CD14-positive monocyte (primary cell): ENCODE measurements at regions not wholly inside any gene's neighbourhood (a gene's known extent, or its start where the extent isn't known, plus 50 kb on each side); places are given as distances from the start of the nearest gene placed in this dataset.
"Not testable (repeated sequence)": the region's sequence is repeated elsewhere in the genome, so short reads cannot be mapped to it uniquely, and the experiment has no call there.

ENCODE experiments used
- DNase-seq, 3 donors: peaks; one replicate each; pipeline ENCODE4 v3.0.0-alpha.2; 2011 to 2022
- H2AFZ ChIP-seq: 2 replicates; pipeline ENCODE4 v1.6.0; 2012; ENCODE audit warnings: mild to moderate bottlenecking, low read depth, low read length, inconsistent platforms; ENCODE audit not compliant: insufficient read depth, poor library complexity, severe bottlenecking
- H3K27ac ChIP-seq, 2 donors: 1 replicate in 1 of 2; 2 replicates in 1 of 2; pipeline ENCODE4 v1.5.1; 2012 to 2013; ENCODE audit warnings: low read length in 2 of 2, control low read depth in 1 of 2, inconsistent platforms in 1 of 2, low read depth in 1 of 2, mild to moderate bottlenecking in 1 of 2
- H3K27me3 ChIP-seq, 2 donors: one replicate each; pipeline versions ENCODE4 v1.6.0 to v1.6.1; 2011 to 2013; ENCODE audit warnings: low read length in 2 of 2; ENCODE audit not compliant: control insufficient read depth in 2 of 2, insufficient read depth in 2 of 2
- H3K36me3 ChIP-seq, 2 donors: replicated peaks in 1 of 2; 1 replicate in 1 of 2; 2 replicates in 1 of 2; pipeline versions ENCODE4 v1.5.1 to v1.6.1; 2012 to 2013; ENCODE audit warnings: low read length in 2 of 2, control low read depth in 1 of 2, inconsistent platforms in 1 of 2, mild to moderate bottlenecking in 1 of 2; ENCODE audit not compliant: insufficient read depth in 2 of 2, control insufficient read depth in 1 of 2
- H3K4me1 ChIP-seq, 2 donors: 1 replicate in 1 of 2; 2 replicates in 1 of 2; pipeline versions ENCODE4 v1.5.1 to v1.6.1; 2012 to 2013; ENCODE audit warnings: low read length in 2 of 2, control low read depth in 1 of 2, inconsistent platforms in 1 of 2, mild to moderate bottlenecking in 1 of 2, moderate library complexity in 1 of 2; ENCODE audit not compliant: insufficient read depth in 2 of 2, control insufficient read depth in 1 of 2
- H3K4me2 ChIP-seq: replicated peaks from 2 replicates; pipeline ENCODE3; 2012; ENCODE audit warnings: low read length, moderate library complexity, mild to moderate bottlenecking; ENCODE audit not compliant: poor library complexity, severe bottlenecking; ENCODE audit errors: extremely low read depth
- H3K4me3 ChIP-seq, 3 experiments: fragments of 200-600 bp in 1 of 3; sonication (generic) in 1 of 3; replicated peaks in 1 of 3; 1 replicate in 2 of 3; 2 replicates in 1 of 3; pipeline ENCODE4 v1.5.1; 2011 to 2013; ENCODE audit warnings: low read length in 3 of 3, mild to moderate bottlenecking in 3 of 3, control low read depth in 2 of 3, low read depth in 2 of 3, inconsistent platforms in 1 of 3, moderate library complexity in 1 of 3
- H3K79me2 ChIP-seq: 2 replicates; pipeline ENCODE4 v1.6.0; 2012; ENCODE audit warnings: mild to moderate bottlenecking, control low read depth, inconsistent platforms, low read length, moderate library complexity; ENCODE audit not compliant: insufficient read depth
- H3K9ac ChIP-seq: 2 replicates; pipeline ENCODE4 v1.6.0; 2017; ENCODE audit warnings: low read length, mild to moderate bottlenecking; ENCODE audit not compliant: insufficient read depth, poor library complexity, severe bottlenecking
- H3K9me3 ChIP-seq, 2 donors: replicated peaks in 1 of 2; 1 replicate in 1 of 2; 2 replicates in 1 of 2; pipeline versions ENCODE4 v1.5.1 to v1.6.1; 2012 to 2013; ENCODE audit warnings: low read length in 2 of 2, control low read depth in 1 of 2; ENCODE audit not compliant: control insufficient read depth in 1 of 2, insufficient read depth in 1 of 2
- H4K20me1 ChIP-seq: 2 replicates; pipeline ENCODE4 v1.6.0; 2012; ENCODE audit warnings: mild to moderate bottlenecking, low read length, control low read depth, moderate library complexity; ENCODE audit not compliant: insufficient read depth
- H3K27ac Mint-ChIP-seq, 7 donors: one replicate each; pipeline ENCODE4 v1.8.0; 2020; ENCODE audit warnings: mild to moderate bottlenecking in 7 of 7, mixed read lengths in 7 of 7, moderate library complexity in 6 of 7, inconsistent platforms in 2 of 7
- H3K27me3 Mint-ChIP-seq, 3 donors: one replicate each; pipeline ENCODE4 v1.8.0; 2021 to 2022; ENCODE audit warnings: low read depth in 3 of 3, mild to moderate bottlenecking in 3 of 3, mixed read lengths in 3 of 3, moderate library complexity in 3 of 3, inconsistent platforms in 1 of 3
- H3K36me3 Mint-ChIP-seq, 2 donors: one replicate each; pipeline ENCODE4 v1.8.0; 2020; ENCODE audit warnings: mixed read lengths in 2 of 2, inconsistent platforms in 1 of 2, mild to moderate bottlenecking in 1 of 2
- H3K4me1 Mint-ChIP-seq: one replicate; pipeline ENCODE4 v1.8.0; 2020; ENCODE audit warnings: mild to moderate bottlenecking, mixed read lengths
- H3K4me3 Mint-ChIP-seq, 2 donors: one replicate each; pipeline ENCODE4 v1.8.0; 2020; ENCODE audit warnings: mild to moderate bottlenecking in 2 of 2, mixed read lengths in 2 of 2, moderate library complexity in 1 of 2
- H3K9me3 Mint-ChIP-seq, 7 donors: one replicate each; pipeline ENCODE4 v1.8.0; 2020 to 2022; ENCODE audit warnings: mixed read lengths in 7 of 7, mild to moderate bottlenecking in 6 of 7, moderate library complexity in 6 of 7, inconsistent platforms in 2 of 7
- WGBS: methylation state at CpG from one replicate; pipeline ENCODE4 v1.1.5; 2013; ENCODE audit warnings: missing lambda C conversion rate; ENCODE audit not compliant: insufficient coverage; 5-methylcytosine and 5-hydroxymethylcytosine counted together
- intact Hi-C, 2 donors: fragments of 100-400 bp; cut with micrococcal nuclease; formaldehyde crosslinking; loops; one replicate each; pipeline versions ENCODE4 v1.15.0 to v1.15.1; 2023

- intact Hi-C loops, H3K36me3 Mint-ChIP-seq, DNase-seq: not testable (repeated sequence)
Measured at GRCh38 chr2:87295135-87295534, 273.5 kb upstream of the PLGLB1 start.

DNA sequence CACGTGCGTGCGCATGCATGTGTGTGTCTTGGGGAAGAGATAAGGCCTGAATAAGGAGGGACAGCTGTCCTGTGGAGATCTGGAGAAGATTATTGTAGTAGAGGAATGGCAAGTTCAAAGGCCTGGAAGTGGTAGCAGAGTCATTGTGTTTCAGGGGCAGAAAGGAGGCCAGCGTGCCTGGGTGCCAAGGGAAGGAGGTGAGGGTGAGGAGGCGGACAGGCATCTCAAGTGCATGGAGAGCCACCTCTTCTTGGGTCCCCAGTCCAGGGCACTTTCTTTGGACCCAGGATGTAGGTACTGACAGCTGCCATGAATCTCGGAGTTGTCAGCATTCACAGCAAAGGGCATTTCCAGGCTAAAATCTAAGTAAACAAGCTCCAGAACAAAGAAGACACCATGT is 279.7 kb upstream of the PLGLB1 start:
- H3K27ac ChIP-seq, H3K9me3 ChIP-seq, H3K79me2 ChIP-seq, H3K27me3 ChIP-seq, H4K20me1 ChIP-seq, H3K4me1 Mint-ChIP-seq, H3K4me3 ChIP-seq, H3K27me3 Mint-ChIP-seq, H3K36me3 ChIP-seq, H3K4me3 Mint-ChIP-seq, H3K36me3 Mint-ChIP-seq, H2AFZ ChIP-seq, DNase-seq, H3K4me1 ChIP-seq, H3K27ac Mint-ChIP-seq, H3K9ac ChIP-seq, intact Hi-C loops, H3K4me2 ChIP-seq: not testable (repeated sequence)
- WGBS, result no CpG with 5 or more reads among the region's 6 CpGs
- peaks cover 0 to 11% (median 7%) of the 10 kb centered on the region in 7 donors for H3K9me3 Mint-ChIP-seq

More at GRCh38 chr2:87295135-87295534, 273.5 kb upstream of the PLGLB1 start:
- H3K4me1 ChIP-seq, result peaks cover 11 to 13% of the 10 kb centered on the region in 2 donors
- not testable (repeated sequence) for H3K9ac ChIP-seq, H3K4me3 ChIP-seq, H3K4me2 ChIP-seq, H2AFZ ChIP-seq, H3K27me3 Mint-ChIP-seq, H3K4me3 Mint-ChIP-seq, H3K9me3 Mint-ChIP-seq, H3K27ac Mint-ChIP-seq, H3K27ac ChIP-seq, H3K9me3 ChIP-seq, H4K20me1 ChIP-seq, H3K79me2 ChIP-seq, H3K36me3 ChIP-seq, H3K27me3 ChIP-seq
- 100% methylated on average over 1 of the region's 6 CpGs for WGBS
- peaks cover 12% of the 10 kb centered on the region for H3K4me1 Mint-ChIP-seq

DNA sequence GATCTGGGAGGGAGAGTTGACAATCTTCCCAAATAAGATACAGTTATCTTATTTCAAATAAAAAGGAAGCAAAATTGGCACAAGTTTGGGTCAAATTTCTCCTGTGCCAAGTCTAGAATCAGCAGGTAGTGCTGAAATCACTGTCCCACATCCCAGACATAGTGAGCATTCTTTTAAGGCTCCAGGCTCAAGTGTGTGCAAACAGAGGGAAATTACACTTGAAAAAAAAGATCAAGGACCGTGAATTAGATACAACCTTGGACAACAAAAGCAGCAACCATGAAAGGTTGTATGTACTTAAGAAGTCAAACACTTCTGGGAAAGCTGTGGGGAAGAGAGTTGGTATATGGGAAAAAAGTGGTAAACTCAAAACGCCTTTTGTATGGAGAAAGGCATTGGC is 280.2 kb upstream of the PLGLB1 start:
- intact Hi-C loops, H3K9ac ChIP-seq, H3K4me3 ChIP-seq, H3K9me3 ChIP-seq, H3K27me3 ChIP-seq, H3K36me3 ChIP-seq, H4K20me1 ChIP-seq, H3K27ac ChIP-seq, H3K27ac Mint-ChIP-seq, H3K27me3 Mint-ChIP-seq, DNase-seq, H3K4me1 ChIP-seq, H3K79me2 ChIP-seq, H3K4me1 Mint-ChIP-seq, H3K4me2 ChIP-seq, H2AFZ ChIP-seq, H3K36me3 Mint-ChIP-seq, H3K4me3 Mint-ChIP-seq: not testable (repeated sequence)
- WGBS, result no CpG with 5 or more reads among the region's 2 CpGs
- peaks cover 0 to 11% (median 4%) of the 10 kb centered on the region in 7 donors for H3K9me3 Mint-ChIP-seq

- H3K9ac ChIP-seq, H3K4me2 ChIP-seq, H3K36me3 ChIP-seq, H3K4me3 Mint-ChIP-seq, H2AFZ ChIP-seq, H3K27me3 Mint-ChIP-seq, H3K9me3 Mint-ChIP-seq, H3K36me3 Mint-ChIP-seq, H4K20me1 ChIP-seq, H3K4me1 ChIP-seq, H3K9me3 ChIP-seq, DNase-seq, H3K4me3 ChIP-seq, H3K27ac ChIP-seq, H3K4me1 Mint-ChIP-seq, H3K27me3 ChIP-seq, intact Hi-C loops, H3K79me2 ChIP-seq, H3K27ac Mint-ChIP-seq: not testable (repeated sequence)
- WGBS, result no CpG with 5 or more reads among the region's 7 CpGs
Measured at GRCh38 chr2:87308621-87309020, 287.0 kb upstream of the PLGLB1 start.
